ENCODE measurements at regions not wholly inside any gene's neighbourhood (a gene's known extent, or its start where the extent isn't known, plus 50 kb on each side); places are given as distances from the start of the nearest gene placed in this dataset.

GRCh38 chr1:25096307-25097150 lies 135.8 kb downstream of the SYF2 start:
- no peak for DNase-seq (ENCODE audit: low spot score)
- no peak for ATAC-seq (ENCODE audit: low FRiP score)
- TF ChIP-seq CTCF (IDR thresholded peaks at IDR 0.05) = no peak

- no peak for ATAC-seq (ENCODE audit: low FRiP score)
- TF ChIP-seq CTCF (IDR thresholded peaks at IDR 0.05) = no peak
- no peak for DNase-seq (ENCODE audit: low spot score)
Observed at GRCh38 chr1:25095635-25096200, 136.6 kb downstream of the SYF2 start.

- ATAC-seq (ENCODE audit: low FRiP score) = no peak
- TF ChIP-seq CTCF (IDR thresholded peaks at IDR 0.05) = no peak
Observed at GRCh38 chr1:25094995-25095394, 137.3 kb downstream of the SYF2 start.

DNA sequence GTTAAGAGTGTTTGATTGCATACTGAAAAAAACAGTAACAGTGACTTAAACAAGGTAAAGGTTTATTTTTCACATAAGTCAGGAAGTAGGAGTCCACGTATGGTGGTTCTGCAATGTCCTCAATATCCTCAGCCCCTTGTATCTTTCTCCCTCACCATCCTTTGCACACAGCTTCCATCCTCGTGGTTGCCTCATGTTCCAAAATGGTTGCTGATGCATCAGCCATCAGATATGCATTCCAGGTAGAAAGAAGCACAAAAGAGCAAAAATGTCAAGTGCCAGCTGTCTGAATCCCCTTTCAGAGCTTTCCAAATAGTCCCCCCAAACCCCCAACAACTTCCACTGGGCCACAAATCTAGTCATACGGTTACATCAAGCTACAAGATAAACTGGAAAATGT lies 138.1 kb downstream of the SYF2 start:
- TF ChIP-seq CTCF (IDR thresholded peaks at IDR 0.05) = no peak
- no peak for DNase-seq (ENCODE audit: low spot score)
- ATAC-seq (ENCODE audit: low FRiP score) = no peak

More at GRCh38 chr1:25094995-25095394, 137.3 kb downstream of the SYF2 start:
- no peak for DNase-seq (ENCODE audit: low spot score)

DNA sequence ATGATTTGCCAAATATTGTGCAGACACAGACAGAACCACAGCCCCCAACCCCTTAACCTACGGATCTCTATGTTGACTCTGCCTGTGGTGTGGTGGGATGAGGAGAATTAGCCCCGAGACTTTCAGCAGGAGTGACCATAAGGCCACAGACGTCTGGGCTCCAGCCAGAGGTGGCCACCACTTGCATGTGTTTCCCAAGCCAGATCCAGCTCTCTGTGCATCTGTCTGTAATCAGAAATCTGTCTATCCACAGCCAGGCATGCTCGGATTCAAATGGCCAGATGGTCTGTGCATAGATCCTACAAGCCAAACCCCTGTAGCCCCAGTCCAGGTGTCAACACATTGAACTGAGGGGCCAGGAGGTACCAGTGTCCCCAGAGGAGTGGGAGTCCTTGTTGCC lies 140.6 kb downstream of the SYF2 start:
- ATAC-seq (ENCODE audit: low FRiP score) (no peak), DNase-seq (ENCODE audit: low spot score) (no peak)
- TF ChIP-seq CTCF (IDR thresholded peaks at IDR 0.05) = no peak

- TF ChIP-seq CTCF (IDR thresholded peaks at IDR 0.05) = no peak
- DNase-seq (ENCODE audit: low spot score) = no peak
- no peak for ATAC-seq (ENCODE audit: low FRiP score)
Observed at GRCh38 chr1:25090707-25091422, 141.4 kb downstream of the SYF2 start.

Measured in omental fat pad (tissue), 3 donors.